PFSK-1 (cell line): ENCODE measurements at regions not wholly inside any gene's neighbourhood (a gene's known extent, or its start where the extent isn't known, plus 50 kb on each side); places are given as distances from the start of the nearest gene placed in this dataset.

Source experiments
- POLR2AphosphoS5 ChIP-seq: IDR thresholded peaks from 2 replicates; pipeline ENCODE4 v1.6.1; 2012; ENCODE audit warnings: low read depth, mild to moderate bottlenecking, control low read depth, low read length, moderate library complexity
- REST ChIP-seq, 2 experiments: IDR thresholded peaks; 2 replicates each; pipeline versions ENCODE4 v1.6.1 to v1.8.0; 2011 to 2012; ENCODE audit warnings: low read depth in 2 of 2, low read length in 2 of 2, control low read depth in 1 of 2, inconsistent platforms in 1 of 2, mild to moderate bottlenecking in 1 of 2, moderate library complexity in 1 of 2; ENCODE audit not compliant: insufficient read depth in 1 of 2
- TAF1 ChIP-seq: IDR thresholded peaks from 2 replicates; pipeline ENCODE4 v1.6.1; 2012; ENCODE audit warnings: low read length, control low read depth, borderline replicate concordance; ENCODE audit not compliant: insufficient read depth

GRCh38 chr20:39602649-39603048, 640.5 kb downstream of the DHX35 start:
- TF ChIP-seq TAF1: no peak
- TF ChIP-seq POLR2AphosphoS5: no peak
- no peak for TF ChIP-seq REST (IDR thresholded peaks at IDR 0.05; ENCODE audit: insufficient read depth in 1 of 2, low read depth in 2 of 2, low read length in 2 of 2)
